Gastrocnemius medialis (tissue), 4 donors: ENCODE measurements at regions not wholly inside any gene's neighbourhood (a gene's known extent, or its start where the extent isn't known, plus 50 kb on each side); places are given as distances from the start of the nearest gene placed in this dataset.

ENCODE experiments used
- ATAC-seq, 2 donors: fragments of 150-250 bp; one replicate each; pipeline ENCODE4 v1.9.1; 2016
- DNase-seq, 2 donors: peaks; one replicate each; pipeline ENCODE4 v3.0.0-alpha.2; 2019
- H3K27ac ChIP-seq, 4 donors: fragments of 200-600 bp; sonication (generic); 1 replicate in 1 of 4; 2 replicates in 3 of 4; pipeline ENCODE4 v1.5.1; 2016 to 2018; ENCODE audit warnings: mild to moderate bottlenecking in 2 of 4, moderate library complexity in 1 of 4
- H3K27me3 ChIP-seq, 3 donors: fragments of 200-600 bp; sonication (generic) in 2 of 3; 1 replicate in 1 of 3; 2 replicates in 2 of 3; pipeline versions ENCODE4 v1.5.1 to v1.6.0; 2016 to 2019; ENCODE audit warnings: mild to moderate bottlenecking in 1 of 3, moderate library complexity in 1 of 3
- H3K36me3 ChIP-seq, 2 donors: fragments of 200-600 bp; sonication (generic) in 1 of 2; one replicate each; pipeline ENCODE4 v1.5.1; 2017 to 2018
- H3K4me1 ChIP-seq, 2 donors: fragments of 200-600 bp; sonication (generic) in 1 of 2; one replicate each; pipeline ENCODE4 v1.5.1; 2016 to 2017; ENCODE audit warnings: mild to moderate bottlenecking in 2 of 2
- H3K4me3 ChIP-seq, 4 donors: fragments of 200-600 bp; sonication (generic) in 3 of 4; 1 replicate in 1 of 4; 2 replicates in 3 of 4; pipeline ENCODE4 v1.5.1; 2016 to 2019; ENCODE audit warnings: mild to moderate bottlenecking in 2 of 4
- H3K9me3 ChIP-seq, 3 donors: fragments of 200-600 bp; sonication (generic) in 2 of 3; 1 replicate in 1 of 3; 2 replicates in 2 of 3; pipeline ENCODE4 v1.5.1; 2016 to 2019
- CTCF ChIP-seq, 5 experiments: fragments of 450-650 bp in 3 of 5; fragments of 200-600 bp in 2 of 5; sonication (generic) in 2 of 5; IDR thresholded peaks in 4 of 5; conservative IDR thresholded peaks in 1 of 5; 1 replicate in 4 of 5; 2 replicates in 1 of 5; pipeline ENCODE4 v1.5.1; 2016 to 2019; ENCODE audit warnings: antibody characterized with exemption in 5 of 5, mild to moderate bottlenecking in 3 of 5, moderate library complexity in 3 of 5
- POLR2A ChIP-seq, 2 donors: fragments of 450-650 bp; IDR thresholded peaks; one replicate each; pipeline ENCODE4 v1.6.1; 2017; ENCODE audit warnings: antibody characterized with exemption in 2 of 2, mild to moderate bottlenecking in 2 of 2, moderate library complexity in 2 of 2
- in situ Hi-C, 4 donors: fragments of 200-750 bp; cut with MboI; loops; one replicate each; pipeline versions ENCODE4 v1.15.0 to v1.8.0; 2017; ENCODE audit warnings: low sequenced_read_pairs in 4 of 4
- intact Hi-C: fragments of 100-400 bp; cut with DNase I; formaldehyde crosslinking; loops from one replicate; pipeline ENCODE4 v1.15.1; 2023; ENCODE audit warnings: low total_unique reads

- Histone ChIP-seq H3K4me3 (no peak overlapping the region), H3K9me3 (no peaks in the 10 kb centered on the region), H3K27me3 (no peaks in the 10 kb centered on the region), H3K36me3 (no peaks in the 10 kb centered on the region), H3K4me1 (no peaks in the 10 kb centered on the region), H3K27ac (no peak overlapping the region)
- ATAC-seq, result no peak
- in situ Hi-C loops, result no loop called here
- TF ChIP-seq CTCF (IDR thresholded peaks at IDR 0.05 in 4 of 5, conservative IDR thresholded peaks at IDR 0.05 in 1 of 5) (no peak), POLR2A (IDR thresholded peaks at IDR 0.05) (no peak)
- intact Hi-C loops, result no loop called here
- no peak for DNase-seq
Observed at GRCh38 chr3:144053121-144053520, 81.5 kb downstream of the DIPK2A start.

- no peak for TF ChIP-seq POLR2A (IDR thresholded peaks at IDR 0.05)
- no peak for TF ChIP-seq CTCF (IDR thresholded peaks at IDR 0.05 in 4 of 5, conservative IDR thresholded peaks at IDR 0.05 in 1 of 5)
- DNase-seq (no peak), ATAC-seq (no peak)
- Histone ChIP-seq H3K27ac (no peak overlapping the region), H3K4me3 (no peak overlapping the region), H3K27me3 (no peaks in the 10 kb centered on the region), H3K36me3 (no peaks in the 10 kb centered on the region), H3K4me1 (no peaks in the 10 kb centered on the region), H3K9me3 (no peaks in the 10 kb centered on the region)
- in situ Hi-C loops, result no loop called here
- intact Hi-C loops, result no loop called here
Observed at GRCh38 chr3:144054766-144055165, 83.1 kb downstream of the DIPK2A start.

GRCh38 chr3:144055604-144056003 is 84.0 kb downstream of the DIPK2A start:
- intact Hi-C loops, result no loop called here
- in situ Hi-C loops, result no loop called here
- no peak overlapping the region for H3K4me3 ChIP-seq
- H3K36me3 ChIP-seq, result no peaks in the 10 kb centered on the region
- no peak for DNase-seq
- no peaks in the 10 kb centered on the region for H3K27me3 ChIP-seq
- TF ChIP-seq CTCF (IDR thresholded peaks at IDR 0.05 in 4 of 5, conservative IDR thresholded peaks at IDR 0.05 in 1 of 5) (no peak), POLR2A (IDR thresholded peaks at IDR 0.05) (no peak)
- ATAC-seq, result no peak
- no peaks in the 10 kb centered on the region for H3K4me1 ChIP-seq
- no peaks in the 10 kb centered on the region for H3K9me3 ChIP-seq
- H3K27ac ChIP-seq, result no peak overlapping the region

- H3K36me3 ChIP-seq, result no peaks in the 10 kb centered on the region
- H3K4me1 ChIP-seq, result no peaks in the 10 kb centered on the region
- H3K9me3 ChIP-seq, result no peaks in the 10 kb centered on the region
- no peak for DNase-seq
- no peaks in the 10 kb centered on the region for H3K27me3 ChIP-seq
- in situ Hi-C loops, result no loop called here
- H3K27ac ChIP-seq, result no peak overlapping the region
- no peak for TF ChIP-seq POLR2A (IDR thresholded peaks at IDR 0.05)
- TF ChIP-seq CTCF (IDR thresholded peaks at IDR 0.05 in 4 of 5, conservative IDR thresholded peaks at IDR 0.05 in 1 of 5), result no peak
- no peak overlapping the region for H3K4me3 ChIP-seq
- ATAC-seq, result no peak
- intact Hi-C loops, result no loop called here
Observed at GRCh38 chr3:144058713-144059112, 87.1 kb downstream of the DIPK2A start.

GRCh38 chr3:144059481-144059880 is 87.9 kb downstream of the DIPK2A start:
- ATAC-seq (no peak), DNase-seq (no peak)
- Histone ChIP-seq H3K4me3 (no peak overlapping the region), H3K4me1 (no peaks in the 10 kb centered on the region), H3K27me3 (no peaks in the 10 kb centered on the region), H3K9me3 (no peaks in the 10 kb centered on the region), H3K27ac (no peak overlapping the region), H3K36me3 (no peaks in the 10 kb centered on the region)
- TF ChIP-seq POLR2A (IDR thresholded peaks at IDR 0.05) (no peak), CTCF (IDR thresholded peaks at IDR 0.05 in 4 of 5, conservative IDR thresholded peaks at IDR 0.05 in 1 of 5) (no peak)
- in situ Hi-C loops (no loop called here), intact Hi-C loops (no loop called here)
